Type B pancreatic cell (in vitro differentiated cells): ENCODE measurements at regions not wholly inside any gene's neighbourhood (a gene's known extent, or its start where the extent isn't known, plus 50 kb on each side); places are given as distances from the start of the nearest gene placed in this dataset.

Experiments used
- DNase-seq: peaks from one replicate; pipeline ENCODE4 v3.0.0; 2021; ENCODE audit warnings: mixed read lengths; ENCODE audit not compliant: unreplicated experiment; ENCODE audit errors: extremely low spot score
- H3K27ac Mint-ChIP-seq: 2 replicates; pipeline ENCODE4 v1.8.0; 2021; ENCODE audit warnings: mild to moderate bottlenecking, mixed read lengths
- H3K27me3 Mint-ChIP-seq: 2 replicates; pipeline ENCODE4 v1.8.0; 2021; ENCODE audit warnings: mixed read lengths
- H3K36me3 Mint-ChIP-seq: 2 replicates; pipeline ENCODE4 v1.8.0; 2021; ENCODE audit warnings: mixed read lengths
- H3K4me1 Mint-ChIP-seq: one replicate; pipeline ENCODE4 v1.8.0; 2021; ENCODE audit warnings: mixed read lengths; ENCODE audit not compliant: unreplicated experiment
- H3K4me3 Mint-ChIP-seq: 2 replicates; pipeline ENCODE4 v1.8.0; 2021; ENCODE audit warnings: mild to moderate bottlenecking, mixed read lengths
- H3K9me3 Mint-ChIP-seq: 2 replicates; pipeline ENCODE4 v1.8.0; 2021; ENCODE audit warnings: mixed read lengths
- CTCF ChIP-seq: fragments of 200-600 bp; sonication (generic); conservative IDR thresholded peaks from 2 replicates; pipeline ENCODE4 v1.5.0; 2021; ENCODE audit warnings: antibody characterized with exemption, mild to moderate bottlenecking

- TF ChIP-seq CTCF = no peak
- no peaks in the 10 kb centered on the region for H3K9me3 Mint-ChIP-seq
- no peaks in the 10 kb centered on the region for H3K27me3 Mint-ChIP-seq
- no peak for DNase-seq
- H3K4me1 Mint-ChIP-seq = no peaks in the 10 kb centered on the region
- no peaks in the 10 kb centered on the region for H3K36me3 Mint-ChIP-seq
- no peak overlapping the region for H3K27ac Mint-ChIP-seq
- no peak overlapping the region for H3K4me3 Mint-ChIP-seq
These were observed 116.9 kb upstream of the MTAP start for GRCh38 chr9:21685502-21685901.

- peaks cover 4% of the 10 kb centered on the region for H3K27me3 Mint-ChIP-seq
- H3K4me1 Mint-ChIP-seq = no peaks in the 10 kb centered on the region
- no peaks in the 10 kb centered on the region for H3K36me3 Mint-ChIP-seq
- no peak overlapping the region for H3K4me3 Mint-ChIP-seq
- no peaks in the 10 kb centered on the region for H3K9me3 Mint-ChIP-seq
- no peak overlapping the region for H3K27ac Mint-ChIP-seq
- DNase-seq = no peak
- TF ChIP-seq CTCF = no peak
These were observed 115.7 kb upstream of the MTAP start for GRCh38 chr9:21686738-21687137.

GRCh38 chr9:21687351-21687750 lies 115.1 kb upstream of the MTAP start:
- Mint-ChIP-seq H3K4me1 (no peaks in the 10 kb centered on the region), H3K27ac (no peak overlapping the region), H3K27me3 (peaks cover 6% of the 10 kb centered on the region), H3K36me3 (no peaks in the 10 kb centered on the region), H3K9me3 (no peaks in the 10 kb centered on the region), H3K4me3 (no peak overlapping the region)
- no peak for TF ChIP-seq CTCF
- DNase-seq = no peak

GRCh38 chr9:21688108-21689102 lies 114.0 kb upstream of the MTAP start:
- TF ChIP-seq CTCF = no peak
- H3K4me1 Mint-ChIP-seq = no peaks in the 10 kb centered on the region
- H3K4me3 Mint-ChIP-seq = no peak overlapping the region
- peaks cover 6% of the 10 kb centered on the region for H3K27me3 Mint-ChIP-seq
- H3K36me3 Mint-ChIP-seq = no peaks in the 10 kb centered on the region
- DNase-seq = no peak
- H3K9me3 Mint-ChIP-seq = no peaks in the 10 kb centered on the region
- no peak overlapping the region for H3K27ac Mint-ChIP-seq

GRCh38 chr9:21689854-21690253 lies 112.6 kb upstream of the MTAP start:
- H3K27ac Mint-ChIP-seq = no peak overlapping the region
- no peaks in the 10 kb centered on the region for H3K4me1 Mint-ChIP-seq
- H3K9me3 Mint-ChIP-seq = no peaks in the 10 kb centered on the region
- H3K36me3 Mint-ChIP-seq = no peaks in the 10 kb centered on the region
- DNase-seq = no peak
- peaks cover 6% of the 10 kb centered on the region for H3K27me3 Mint-ChIP-seq
- no peak overlapping the region for H3K4me3 Mint-ChIP-seq
- no peak for TF ChIP-seq CTCF
